GM13977 (cell line): ENCODE measurements at regions not wholly inside any gene's neighbourhood (a gene's known extent, or its start where the extent isn't known, plus 50 kb on each side); places are given as distances from the start of the nearest gene placed in this dataset.

Experiments
- DNase-seq: peaks from one replicate; pipeline ENCODE4 v3.0.0; 2012; ENCODE audit warnings: low spot score
- CTCF ChIP-seq: IDR thresholded peaks from 2 replicates; pipeline ENCODE4 v1.5.1; 2012; ENCODE audit warnings: mild to moderate bottlenecking, control low read depth; ENCODE audit not compliant: insufficient read depth; ENCODE audit errors: extremely low read depth, missing control alignments
- in situ Hi-C: fragments of 300-500 bp; cut with MboI; formaldehyde crosslinking; loops from one replicate; pipeline ENCODE4 v1.12.0; 2022; ENCODE audit warnings: low sequenced_read_pairs, low pct_unique_long_range_greater_than_20kb, mixed read lengths, inconsistent platforms; ENCODE audit not compliant: unreplicated experiment

GRCh38 chr9:24298912-24299311, 246.8 kb downstream of the IZUMO3 start:
- TF ChIP-seq CTCF: no peak
- in situ Hi-C loops: no loop called here

GRCh38 chr9:24297931-24298330, 247.8 kb downstream of the IZUMO3 start:
- in situ Hi-C loops: no loop called here
- no peak for DNase-seq

More at GRCh38 chr9:24298912-24299311, 246.8 kb downstream of the IZUMO3 start:
- no peak for DNase-seq

GRCh38 chr9:24296124-24296523, 249.6 kb downstream of the IZUMO3 start:
- DNase-seq: no peak
- in situ Hi-C loops: no loop called here
- no peak for TF ChIP-seq CTCF

More at GRCh38 chr9:24297931-24298330, 247.8 kb downstream of the IZUMO3 start:
- no peak for TF ChIP-seq CTCF

- no peak for DNase-seq
- in situ Hi-C loops: no loop called here
- TF ChIP-seq CTCF: no peak
Observed at GRCh38 chr9:24293386-24293785, 252.3 kb downstream of the IZUMO3 start.

- no peak for TF ChIP-seq CTCF
- in situ Hi-C loops: no loop called here
- no peak for DNase-seq
Observed at GRCh38 chr9:24286761-24287160, 258.9 kb downstream of the IZUMO3 start.

GRCh38 chr9:24258626-24259025, 287.1 kb downstream of the IZUMO3 start:
- TF ChIP-seq CTCF: no peak
- no peak for DNase-seq
- in situ Hi-C loops: no loop called here

GRCh38 chr9:24257726-24258125, 288.0 kb downstream of the IZUMO3 start:
- in situ Hi-C loops: no loop called here
- DNase-seq: no peak

More at GRCh38 chr9:24257726-24258125, 288.0 kb downstream of the IZUMO3 start:
- no peak for TF ChIP-seq CTCF
